ENCODE measurements at regions not wholly inside any gene's neighbourhood (a gene's known extent, or its start where the extent isn't known, plus 50 kb on each side); places are given as distances from the start of the nearest gene placed in this dataset.

- no peak for DNase-seq
- Histone ChIP-seq H3K9me3 (no peaks in the 10 kb centered on the region), H3K4me1 (no peaks in the 10 kb centered on the region), H3K27me3 (no peaks in the 10 kb centered on the region), H3K36me3 (no peaks in the 10 kb centered on the region), H3K4me3 (no peak overlapping the region), H3K27ac (no peak overlapping the region)
- TF ChIP-seq POLR2A (IDR thresholded peaks at IDR 0.05) (no peak), CTCF (IDR thresholded peaks at IDR 0.05) (no peak)
These were observed 159.0 kb downstream of the TMX3 start for GRCh38 chr18:68555879-68556301.

GRCh38 chr18:68548904-68549870, 165.7 kb downstream of the TMX3 start:
- no peak overlapping the region for H3K27ac ChIP-seq
- no peaks in the 10 kb centered on the region for H3K4me1 ChIP-seq
- no peaks in the 10 kb centered on the region for H3K36me3 ChIP-seq
- no peak overlapping the region for H3K4me3 ChIP-seq
- no peak for DNase-seq
- no peaks in the 10 kb centered on the region for H3K27me3 ChIP-seq
- no peak for TF ChIP-seq CTCF (IDR thresholded peaks at IDR 0.05)
- no peak for TF ChIP-seq POLR2A (IDR thresholded peaks at IDR 0.05)
- no peaks in the 10 kb centered on the region for H3K9me3 ChIP-seq

- Histone ChIP-seq H3K27ac (no peak overlapping the region), H3K4me1 (no peaks in the 10 kb centered on the region), H3K9me3 (no peaks in the 10 kb centered on the region), H3K36me3 (no peaks in the 10 kb centered on the region), H3K27me3 (no peaks in the 10 kb centered on the region), H3K4me3 (no peak overlapping the region)
- DNase-seq = no peak
- TF ChIP-seq CTCF (IDR thresholded peaks at IDR 0.05) (no peak), POLR2A (IDR thresholded peaks at IDR 0.05) (no peak)
These were observed 171.6 kb downstream of the TMX3 start for GRCh38 chr18:68543344-68543743.

- Histone ChIP-seq H3K36me3 (no peaks in the 10 kb centered on the region), H3K27me3 (no peaks in the 10 kb centered on the region), H3K9me3 (no peaks in the 10 kb centered on the region), H3K4me1 (no peaks in the 10 kb centered on the region), H3K27ac (no peak overlapping the region), H3K4me3 (no peak overlapping the region)
- no peak for TF ChIP-seq CTCF (IDR thresholded peaks at IDR 0.05)
- no peak for TF ChIP-seq POLR2A (IDR thresholded peaks at IDR 0.05)
- no peak for DNase-seq
These were observed 172.1 kb downstream of the TMX3 start for GRCh38 chr18:68542846-68543245.

- no peaks in the 10 kb centered on the region for H3K36me3 ChIP-seq
- no peak for DNase-seq
- H3K27ac ChIP-seq = no peak overlapping the region
- H3K9me3 ChIP-seq = no peaks in the 10 kb centered on the region
- H3K4me3 ChIP-seq = no peak overlapping the region
- no peaks in the 10 kb centered on the region for H3K4me1 ChIP-seq
- no peaks in the 10 kb centered on the region for H3K27me3 ChIP-seq
- TF ChIP-seq CTCF (IDR thresholded peaks at IDR 0.05) = no peak
These were observed 181.3 kb downstream of the TMX3 start for GRCh38 chr18:68533641-68534040.

Measured in Peyer's patch (tissue), 4 donors.